RPMI8226 (cell line): ENCODE measurements at regions not wholly inside any gene's neighbourhood (a gene's known extent, or its start where the extent isn't known, plus 50 kb on each side); places are given as distances from the start of the nearest gene placed in this dataset.
A peak's percentile ranks its signal among the peaks of the same experiment; 100 is the strongest.

Source experiments
- DNase-seq: peaks from one replicate; pipeline ENCODE4 v3.0.0-alpha.2; 2015

GRCh38 chr7:85773116-85773728 lies 586.4 kb upstream of the SEMA3D start:
- DNase-seq: no peak

- no peak for DNase-seq
Observed at GRCh38 chr7:85771516-85771915, 584.7 kb upstream of the SEMA3D start.

GRCh38 chr7:85770332-85770731 lies 583.5 kb upstream of the SEMA3D start:
- no peak for DNase-seq

- no peak for DNase-seq
Observed at GRCh38 chr7:85765698-85766298, 578.9 kb upstream of the SEMA3D start.

- no peak for DNase-seq
Observed at GRCh38 chr7:85764034-85764433, 577.2 kb upstream of the SEMA3D start.

GRCh38 chr7:85757348-85757747 lies 570.5 kb upstream of the SEMA3D start:
- no peak for DNase-seq

GRCh38 chr7:85750454-85750949 lies 563.6 kb upstream of the SEMA3D start:
- DNase-seq: peak; percentile 67

- peak; percentile 28 for DNase-seq
Observed at GRCh38 chr7:85749696-85750453, 563.0 kb upstream of the SEMA3D start.

GRCh38 chr7:85748861-85749260 lies 562.0 kb upstream of the SEMA3D start:
- DNase-seq: no peak

- DNase-seq: no peak
Observed at GRCh38 chr7:85737426-85737825, 550.6 kb upstream of the SEMA3D start.

GRCh38 chr7:85736085-85736484 lies 549.2 kb upstream of the SEMA3D start:
- no peak for DNase-seq

- no peak for DNase-seq
Observed at GRCh38 chr7:85734823-85735222, 548.0 kb upstream of the SEMA3D start.

- DNase-seq: no peak
Observed at GRCh38 chr7:85733169-85733915, 546.5 kb upstream of the SEMA3D start.

GRCh38 chr7:85730012-85730411 lies 543.2 kb upstream of the SEMA3D start:
- no peak for DNase-seq

- DNase-seq: no peak
Observed at GRCh38 chr7:85725026-85725425, 538.2 kb upstream of the SEMA3D start.

- DNase-seq: no peak
Observed at GRCh38 chr7:85719981-85720953, 533.4 kb upstream of the SEMA3D start.

- DNase-seq: no peak
Observed at GRCh38 chr7:85716353-85716752, 529.5 kb upstream of the SEMA3D start.

GRCh38 chr7:85714951-85715350 lies 528.1 kb upstream of the SEMA3D start:
- DNase-seq: no peak

GRCh38 chr7:85714043-85714578 lies 527.3 kb upstream of the SEMA3D start:
- DNase-seq: no peak

- no peak for DNase-seq
Observed at GRCh38 chr7:85713171-85713570, 526.3 kb upstream of the SEMA3D start.

GRCh38 chr7:85711894-85712293 lies 525.0 kb upstream of the SEMA3D start:
- no peak for DNase-seq

GRCh38 chr7:85710960-85711359 lies 524.1 kb upstream of the SEMA3D start:
- DNase-seq: no peak
